Natural killer cell (primary cell): ENCODE measurements at regions not wholly inside any gene's neighbourhood (a gene's known extent, or its start where the extent isn't known, plus 50 kb on each side); places are given as distances from the start of the nearest gene placed in this dataset.

Source experiments
- ATAC-seq, 3 donors: fragments of 150-1000 bp in 2 of 3; fragments of 200-7000 bp in 1 of 3; cut with Tn5 transposase; 1 replicate in 1 of 3; 2 replicates in 2 of 3; pipeline ENCODE4 v1.10.0; 2021; ENCODE audit warnings: mild to moderate bottlenecking in 2 of 3, moderate library complexity in 2 of 3
- DNase-seq, 2 donors: peaks; one replicate each; pipeline versions ENCODE4 v3.0.0 to v3.0.0-alpha.2; 2013 to 2021; ENCODE audit warnings: mixed read lengths in 1 of 2
- H3K27ac ChIP-seq: one replicate; pipeline ENCODE4 v1.5.1; 2013; ENCODE audit warnings: mild to moderate bottlenecking, low read length
- H3K27me3 ChIP-seq: one replicate; pipeline ENCODE4 v1.6.1; 2013; ENCODE audit warnings: low read length; ENCODE audit not compliant: control insufficient read depth, insufficient read depth
- H3K36me3 ChIP-seq: one replicate; pipeline ENCODE4 v1.6.1; 2013; ENCODE audit warnings: low read length; ENCODE audit not compliant: control insufficient read depth, insufficient read depth
- H3K4me1 ChIP-seq: one replicate; pipeline ENCODE4 v1.6.1; 2013; ENCODE audit warnings: low read length; ENCODE audit not compliant: control insufficient read depth, insufficient read depth
- H3K4me3 ChIP-seq: one replicate; pipeline ENCODE4 v1.5.1; 2013; ENCODE audit warnings: low read length
- H3K9me3 ChIP-seq: one replicate; pipeline ENCODE4 v1.6.1; 2013; ENCODE audit warnings: low read length; ENCODE audit not compliant: control insufficient read depth, insufficient read depth
- H3K27ac Mint-ChIP-seq, 2 donors: one replicate each; pipeline ENCODE4 v1.8.0; 2022; ENCODE audit warnings: mild to moderate bottlenecking in 2 of 2, mixed read lengths in 2 of 2, moderate library complexity in 1 of 2
- H3K27me3 Mint-ChIP-seq, 2 donors: one replicate each; pipeline ENCODE4 v1.8.0; 2022; ENCODE audit warnings: low read depth in 2 of 2, mixed read lengths in 2 of 2
- H3K36me3 Mint-ChIP-seq: one replicate; pipeline ENCODE4 v1.8.0; 2022; ENCODE audit warnings: mixed read lengths
- H3K4me1 Mint-ChIP-seq, 2 donors: one replicate each; pipeline ENCODE4 v1.8.0; 2022; ENCODE audit warnings: mixed read lengths in 2 of 2
- H3K4me3 Mint-ChIP-seq: one replicate; pipeline ENCODE4 v1.8.0; 2022; ENCODE audit warnings: mild to moderate bottlenecking, moderate library complexity, mixed read lengths
- H3K9me3 Mint-ChIP-seq, 2 donors: one replicate each; pipeline ENCODE4 v1.8.0; 2022; ENCODE audit warnings: mixed read lengths in 2 of 2
- WGBS: methylation state at CpG from one replicate; pipeline ENCODE4 v1.1.7; 2013; ENCODE audit warnings: missing lambda C conversion rate; ENCODE audit not compliant: insufficient coverage; 5-methylcytosine and 5-hydroxymethylcytosine counted together
- intact Hi-C: fragments of 100-400 bp; cut with micrococcal nuclease; formaldehyde crosslinking; loops from one replicate; pipeline ENCODE4 v1.14.2; 2022
- TF ChIP-seq, protein P1 (sequence below): fragments of 200-600 bp; IDR thresholded peaks from one replicate; pipeline ENCODE4 v1.8.0; 2022; ENCODE audit warnings: antibody characterized with exemption

DNA sequence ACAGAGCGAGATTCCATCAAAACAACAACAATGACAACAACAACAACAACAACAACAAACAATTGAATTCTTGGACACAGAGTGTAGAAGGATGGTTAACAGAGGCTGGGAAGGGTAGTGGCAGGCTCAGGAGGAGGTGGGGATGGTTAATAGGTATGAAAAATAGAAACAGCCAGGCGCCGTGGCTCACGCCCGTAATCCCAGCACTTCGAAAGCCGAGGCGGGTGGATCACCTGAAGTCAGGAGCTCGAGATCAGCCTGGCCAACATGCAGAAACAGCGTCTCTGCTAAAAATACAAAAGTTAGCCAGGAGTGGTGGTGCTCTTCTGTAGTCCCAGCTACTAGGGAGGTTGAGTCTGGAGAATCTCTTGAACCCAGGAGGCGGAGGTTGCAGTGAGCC is 122.9 kb upstream of the GRIA4 start:
- 91% methylated on average over 10 of the region's 11 CpGs for WGBS
- Histone ChIP-seq H3K4me1 (no peaks in the 10 kb centered on the region), H3K36me3 (no peaks in the 10 kb centered on the region), H3K27me3 (no peaks in the 10 kb centered on the region), H3K9me3 (no peaks in the 10 kb centered on the region), H3K27ac (no peak overlapping the region), H3K4me3 (no peak overlapping the region)
- H3K36me3 Mint-ChIP-seq: no peaks in the 10 kb centered on the region
- H3K4me3 Mint-ChIP-seq: no peak overlapping the region
- intact Hi-C loops: no loop called here
- TF ChIP-seq, protein P1, sequence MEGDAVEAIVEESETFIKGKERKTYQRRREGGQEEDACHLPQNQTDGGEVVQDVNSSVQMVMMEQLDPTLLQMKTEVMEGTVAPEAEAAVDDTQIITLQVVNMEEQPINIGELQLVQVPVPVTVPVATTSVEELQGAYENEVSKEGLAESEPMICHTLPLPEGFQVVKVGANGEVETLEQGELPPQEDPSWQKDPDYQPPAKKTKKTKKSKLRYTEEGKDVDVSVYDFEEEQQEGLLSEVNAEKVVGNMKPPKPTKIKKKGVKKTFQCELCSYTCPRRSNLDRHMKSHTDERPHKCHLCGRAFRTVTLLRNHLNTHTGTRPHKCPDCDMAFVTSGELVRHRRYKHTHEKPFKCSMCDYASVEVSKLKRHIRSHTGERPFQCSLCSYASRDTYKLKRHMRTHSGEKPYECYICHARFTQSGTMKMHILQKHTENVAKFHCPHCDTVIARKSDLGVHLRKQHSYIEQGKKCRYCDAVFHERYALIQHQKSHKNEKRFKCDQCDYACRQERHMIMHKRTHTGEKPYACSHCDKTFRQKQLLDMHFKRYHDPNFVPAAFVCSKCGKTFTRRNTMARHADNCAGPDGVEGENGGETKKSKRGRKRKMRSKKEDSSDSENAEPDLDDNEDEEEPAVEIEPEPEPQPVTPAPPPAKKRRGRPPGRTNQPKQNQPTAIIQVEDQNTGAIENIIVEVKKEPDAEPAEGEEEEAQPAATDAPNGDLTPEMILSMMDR: no peak
- no peaks in the 10 kb centered on the region for H3K4me1 Mint-ChIP-seq
- DNase-seq (no peak), ATAC-seq (no peak)
- H3K27ac Mint-ChIP-seq: no peak overlapping the region
- H3K9me3 Mint-ChIP-seq: peaks cover 8 to 10% of the 10 kb centered on the region in 2 donors
- H3K27me3 Mint-ChIP-seq: no peaks in the 10 kb centered on the region

DNA sequence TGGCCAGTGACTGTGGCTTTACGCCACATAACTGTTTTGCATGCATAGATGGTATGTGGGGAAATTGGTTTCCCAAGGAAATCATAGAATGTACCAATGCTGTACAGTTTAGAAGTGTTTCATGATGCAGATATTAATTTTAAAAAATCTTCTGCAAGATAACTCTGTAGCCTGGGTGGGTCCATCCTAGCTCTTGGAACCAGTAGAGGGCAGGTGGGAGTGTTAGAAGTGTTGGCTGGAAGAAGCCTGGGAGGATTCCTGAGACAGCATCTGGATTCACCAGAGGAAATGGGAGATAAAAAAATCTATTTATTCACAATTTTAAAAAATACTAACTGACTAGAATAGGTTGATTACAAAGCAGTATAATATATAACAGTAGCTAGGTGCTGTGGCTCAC is 139.9 kb upstream of the GRIA4 start:
- Mint-ChIP-seq H3K27me3 (no peaks in the 10 kb centered on the region), H3K27ac (no peak overlapping the region), H3K9me3 (peaks cover 2 to 3% of the 10 kb centered on the region in 2 donors), H3K4me3 (no peak overlapping the region), H3K36me3 (no peaks in the 10 kb centered on the region), H3K4me1 (no peaks in the 10 kb centered on the region)
- Histone ChIP-seq H3K27ac (no peak overlapping the region), H3K4me3 (no peak overlapping the region), H3K27me3 (no peaks in the 10 kb centered on the region), H3K36me3 (no peaks in the 10 kb centered on the region), H3K9me3 (no peaks in the 10 kb centered on the region), H3K4me1 (no peaks in the 10 kb centered on the region)
- ATAC-seq (no peak), DNase-seq (no peak)
- TF ChIP-seq, protein P1: no peak
- 100% methylated on average over 1 of the region's 1 CpG for WGBS
- intact Hi-C loops: no loop called here

DNA sequence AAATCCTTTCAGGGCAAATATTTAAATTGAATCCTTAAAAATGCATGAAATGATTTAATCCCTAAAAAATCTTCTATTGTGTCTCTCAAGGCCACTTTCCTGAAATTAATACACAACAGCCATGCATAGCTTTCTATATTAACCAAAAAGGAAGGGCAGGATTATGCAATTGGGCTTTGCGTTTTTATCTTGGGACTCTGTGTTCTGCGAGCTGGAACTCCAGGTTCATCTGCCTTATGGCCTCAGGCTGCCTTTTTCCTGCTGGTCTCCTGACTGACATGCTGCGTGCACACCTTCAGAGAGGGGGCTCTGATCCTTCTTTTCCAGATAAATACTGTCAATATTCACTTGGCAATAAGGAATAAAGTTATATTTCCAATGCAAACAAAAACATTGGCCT is 141.7 kb upstream of the GRIA4 start:
- H3K4me3 ChIP-seq: no peak overlapping the region
- H3K27ac Mint-ChIP-seq: no peak overlapping the region
- H3K27ac ChIP-seq: no peak overlapping the region
- no peak overlapping the region for H3K4me3 Mint-ChIP-seq
- ATAC-seq: no peak
- no peaks in the 10 kb centered on the region for H3K9me3 ChIP-seq
- no peaks in the 10 kb centered on the region for H3K27me3 ChIP-seq
- H3K36me3 ChIP-seq: no peaks in the 10 kb centered on the region
- no peak for DNase-seq
- H3K4me1 Mint-ChIP-seq: no peaks in the 10 kb centered on the region
- TF ChIP-seq, protein P1: no peak
- H3K4me1 ChIP-seq: no peaks in the 10 kb centered on the region
- intact Hi-C loops: no loop called here
- H3K27me3 Mint-ChIP-seq: no peaks in the 10 kb centered on the region
- WGBS: 77% methylated on average over 3 of the region's 3 CpGs
- H3K9me3 Mint-ChIP-seq: peaks cover 2 to 3% of the 10 kb centered on the region in 2 donors
- H3K36me3 Mint-ChIP-seq: no peaks in the 10 kb centered on the region

DNA sequence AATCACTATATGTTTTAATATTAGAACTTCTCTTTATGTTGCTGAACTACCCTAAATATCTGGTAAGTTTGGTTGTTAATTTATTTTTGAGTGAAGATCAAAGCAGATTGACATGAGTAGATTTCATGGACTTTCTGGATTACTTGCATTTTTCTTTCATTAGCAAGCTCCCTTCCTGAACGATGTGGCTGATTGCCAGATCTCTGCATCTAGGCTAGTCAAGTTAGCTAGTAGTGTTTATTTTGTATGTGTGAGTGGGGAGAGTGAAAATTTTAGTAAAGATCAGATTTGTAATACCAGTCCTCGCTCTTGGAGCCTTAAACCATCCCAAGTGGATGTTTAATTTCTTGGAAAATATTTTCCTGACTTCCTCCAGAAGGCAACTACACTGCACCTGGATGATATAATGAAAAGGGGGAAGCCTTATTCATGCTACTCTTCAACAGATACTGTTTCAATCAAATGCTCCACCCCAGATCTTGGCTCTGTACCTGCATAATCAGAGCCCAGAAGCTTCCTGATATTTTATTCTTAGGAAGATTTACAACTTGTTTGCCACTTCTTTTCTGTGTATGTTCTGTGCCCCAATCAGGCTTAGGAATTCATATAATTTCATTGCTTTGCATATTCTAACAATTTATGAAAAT is 143.2 kb upstream of the GRIA4 start:
- H3K4me1 ChIP-seq: no peaks in the 10 kb centered on the region
- no peaks in the 10 kb centered on the region for H3K9me3 ChIP-seq
- peaks cover 0 to 4% of the 10 kb centered on the region in 2 donors for H3K9me3 Mint-ChIP-seq
- no peak overlapping the region for H3K27ac ChIP-seq
- H3K4me1 Mint-ChIP-seq: no peaks in the 10 kb centered on the region
- H3K27me3 ChIP-seq: no peaks in the 10 kb centered on the region
- no peak overlapping the region for H3K27ac Mint-ChIP-seq
- ATAC-seq (no peak), DNase-seq (no peak)
- TF ChIP-seq, protein P1: no peak
- H3K36me3 Mint-ChIP-seq: no peaks in the 10 kb centered on the region
- H3K4me3 Mint-ChIP-seq: no peak overlapping the region
- 32% methylated on average over 2 of the region's 2 CpGs for WGBS
- no peak overlapping the region for H3K4me3 ChIP-seq
- H3K27me3 Mint-ChIP-seq: no peaks in the 10 kb centered on the region
- no peaks in the 10 kb centered on the region for H3K36me3 ChIP-seq
- intact Hi-C loops: no loop called here
